ENCODE measurements at regions not wholly inside any gene's neighbourhood (a gene's known extent, or its start where the extent isn't known, plus 50 kb on each side); places are given as distances from the start of the nearest gene placed in this dataset.
A peak's percentile ranks its signal among the peaks of the same experiment; 100 is the strongest.

DNA sequence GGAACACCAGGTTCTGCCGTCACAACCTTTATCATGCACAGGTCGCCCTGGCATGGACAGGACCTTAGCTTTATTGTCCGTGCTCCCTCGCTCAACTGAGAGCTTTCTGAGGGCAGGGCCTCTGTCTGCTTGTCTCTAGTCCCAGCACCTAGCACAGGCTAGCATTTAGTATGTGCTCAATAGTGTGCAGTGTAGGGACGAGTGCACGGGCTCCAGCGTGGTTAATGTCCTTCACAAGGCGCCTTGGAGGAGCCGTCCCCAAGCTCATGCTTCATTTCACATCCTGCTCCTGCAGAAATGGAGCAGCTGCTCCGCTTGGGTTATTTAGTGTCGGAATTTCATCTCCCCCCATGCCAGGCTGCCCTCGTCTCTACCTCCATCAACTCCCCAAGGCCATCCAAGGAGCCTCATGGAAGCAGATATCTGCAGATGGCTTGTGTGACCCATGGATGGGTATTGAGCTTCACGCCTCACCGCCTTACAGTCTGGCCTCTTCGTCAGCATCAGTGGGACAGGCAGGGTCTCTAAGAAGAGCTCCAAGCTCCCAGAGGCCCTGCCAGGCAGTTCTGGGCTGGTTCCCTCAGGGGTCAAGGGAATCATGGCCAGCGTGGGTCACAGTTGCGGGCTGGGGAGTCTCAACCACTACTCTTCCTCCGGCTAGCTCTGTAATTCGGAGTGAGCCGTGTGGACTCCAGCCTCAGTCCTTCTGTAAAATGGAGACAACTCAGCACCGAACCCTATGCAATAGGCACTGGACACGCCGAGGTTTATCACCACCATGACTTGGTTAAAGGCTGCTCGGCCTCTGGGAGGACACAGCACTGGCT lies 60.8 kb upstream of the APCDD1L start:
- Histone ChIP-seq H3K4me3 (ENCODE audit: low read depth, low read length) (no peak overlapping the region), H3K9me3 (ENCODE audit: control insufficient read depth, insufficient read depth, low read depth, low read length) (no peaks in the 10 kb centered on the region), H3K4me1 (ENCODE audit: control insufficient read depth, insufficient read depth, low read length) (peaks cover 2% of the 10 kb centered on the region; the same call in 1 of the 2 replicates), H3K36me3 (ENCODE audit: control insufficient read depth in 2 of 2, insufficient read depth in 1 of 2, low read length in 2 of 2) (no peaks in the 10 kb centered on the region), H3K27ac (ENCODE audit: extremely low read depth, low read depth, low read length) (no peak overlapping the region)
- ChIA-PET CTCF (interaction anchor here (0.7 kb wide), 2 partner anchors 171 to 1023 kb away, joined by 3 to 4 read pairs; no protein-coding TSS in a partner anchor), POLR2A (interaction anchor here (0.7 kb wide), 1 partner anchor 75 kb away, joined by 8 read pairs; the partner anchor contains the start of gene STX16)
- no peak for TF ChIP-seq YY2 (tag by site-specific recombination; IDR thresholded peaks at IDR 0.05)
- no peak for TF ChIP-seq ZNF157 (tag by site-specific recombination; IDR thresholded peaks at IDR 0.05)
- TF ChIP-seq, protein P1, sequence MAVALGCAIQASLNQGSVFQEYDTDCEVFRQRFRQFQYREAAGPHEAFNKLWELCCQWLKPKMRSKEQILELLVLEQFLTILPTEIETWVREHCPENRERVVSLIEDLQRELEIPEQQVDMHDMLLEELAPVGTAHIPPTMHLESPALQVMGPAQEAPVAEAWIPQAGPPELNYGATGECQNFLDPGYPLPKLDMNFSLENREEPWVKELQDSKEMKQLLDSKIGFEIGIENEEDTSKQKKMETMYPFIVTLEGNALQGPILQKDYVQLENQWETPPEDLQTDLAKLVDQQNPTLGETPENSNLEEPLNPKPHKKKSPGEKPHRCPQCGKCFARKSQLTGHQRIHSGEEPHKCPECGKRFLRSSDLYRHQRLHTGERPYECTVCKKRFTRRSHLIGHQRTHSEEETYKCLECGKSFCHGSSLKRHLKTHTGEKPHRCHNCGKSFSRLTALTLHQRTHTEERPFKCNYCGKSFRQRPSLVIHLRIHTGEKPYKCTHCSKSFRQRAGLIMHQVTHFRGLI (tag by site-specific recombination; IDR thresholded peaks at IDR 0.05), result no peak
- no peak for TF ChIP-seq ZNF473 (tag by site-specific recombination; IDR thresholded peaks at IDR 0.05)
- no peak for TF ChIP-seq ZNF549 (tag by site-specific recombination; IDR thresholded peaks at IDR 0.05)
- no peak for TF ChIP-seq ZSCAN18 (tag by site-specific recombination; IDR thresholded peaks at IDR 0.05)
- no peak for TF ChIP-seq ZNF48 (tag by site-specific recombination; IDR thresholded peaks at IDR 0.05)
- TF ChIP-seq ZNF16 (tag by site-specific recombination; IDR thresholded peaks at IDR 0.05; ENCODE audit: low read depth), result no peak

- Histone ChIP-seq H3K4me1 (ENCODE audit: control insufficient read depth, insufficient read depth, low read length) (peaks cover 2% of the 10 kb centered on the region; the same call in 1 of the 2 replicates), H3K4me3 (ENCODE audit: low read depth, low read length) (no peak overlapping the region), H3K9me3 (ENCODE audit: control insufficient read depth, insufficient read depth, low read depth, low read length) (no peaks in the 10 kb centered on the region), H3K27ac (ENCODE audit: extremely low read depth, low read depth, low read length) (no peak overlapping the region), H3K36me3 (ENCODE audit: control insufficient read depth in 2 of 2, insufficient read depth in 1 of 2, low read length in 2 of 2) (no peaks in the 10 kb centered on the region)
- POLR2A ChIA-PET, result no interaction called here
- TF ChIP-seq ZNF747 (tag by site-specific recombination; IDR thresholded peaks at IDR 0.05) (no peak), ZNF350 (tag by site-specific recombination; IDR thresholded peaks at IDR 0.05) (no peak), ZFP41 (tag by site-specific recombination; IDR thresholded peaks at IDR 0.05; ENCODE audit: borderline replicate concordance) (no peak), ZNF155 (tag by site-specific recombination; IDR thresholded peaks at IDR 0.05) (no peak), ZNF404 (tag by site-specific recombination; IDR thresholded peaks at IDR 0.05) (no peak), EGR2 (tag by site-specific recombination; IDR thresholded peaks at IDR 0.05; ENCODE audit: low read depth) (peak; percentile 98), ELK4 (IDR thresholded peaks at IDR 0.05; ENCODE audit: borderline replicate concordance, low read depth, low read length) (no peak), ZFHX2 (tag by site-specific recombination; conservative IDR thresholded peaks at IDR 0.05) (peak; percentile 79), ZNF335 (tag by site-specific recombination; conservative IDR thresholded peaks at IDR 0.05) (no peak), ZNF366 (tag by site-specific recombination; conservative IDR thresholded peaks at IDR 0.05) (peak; percentile 87), CTCF (tag by site-specific recombination; IDR thresholded peaks at IDR 0.05) (no peak), ZNF501 (tag by site-specific recombination; IDR thresholded peaks at IDR 0.05) (no peak), ZNF701 (tag by site-specific recombination; IDR thresholded peaks at IDR 0.05) (no peak)
- TF ChIP-seq, protein P2, sequence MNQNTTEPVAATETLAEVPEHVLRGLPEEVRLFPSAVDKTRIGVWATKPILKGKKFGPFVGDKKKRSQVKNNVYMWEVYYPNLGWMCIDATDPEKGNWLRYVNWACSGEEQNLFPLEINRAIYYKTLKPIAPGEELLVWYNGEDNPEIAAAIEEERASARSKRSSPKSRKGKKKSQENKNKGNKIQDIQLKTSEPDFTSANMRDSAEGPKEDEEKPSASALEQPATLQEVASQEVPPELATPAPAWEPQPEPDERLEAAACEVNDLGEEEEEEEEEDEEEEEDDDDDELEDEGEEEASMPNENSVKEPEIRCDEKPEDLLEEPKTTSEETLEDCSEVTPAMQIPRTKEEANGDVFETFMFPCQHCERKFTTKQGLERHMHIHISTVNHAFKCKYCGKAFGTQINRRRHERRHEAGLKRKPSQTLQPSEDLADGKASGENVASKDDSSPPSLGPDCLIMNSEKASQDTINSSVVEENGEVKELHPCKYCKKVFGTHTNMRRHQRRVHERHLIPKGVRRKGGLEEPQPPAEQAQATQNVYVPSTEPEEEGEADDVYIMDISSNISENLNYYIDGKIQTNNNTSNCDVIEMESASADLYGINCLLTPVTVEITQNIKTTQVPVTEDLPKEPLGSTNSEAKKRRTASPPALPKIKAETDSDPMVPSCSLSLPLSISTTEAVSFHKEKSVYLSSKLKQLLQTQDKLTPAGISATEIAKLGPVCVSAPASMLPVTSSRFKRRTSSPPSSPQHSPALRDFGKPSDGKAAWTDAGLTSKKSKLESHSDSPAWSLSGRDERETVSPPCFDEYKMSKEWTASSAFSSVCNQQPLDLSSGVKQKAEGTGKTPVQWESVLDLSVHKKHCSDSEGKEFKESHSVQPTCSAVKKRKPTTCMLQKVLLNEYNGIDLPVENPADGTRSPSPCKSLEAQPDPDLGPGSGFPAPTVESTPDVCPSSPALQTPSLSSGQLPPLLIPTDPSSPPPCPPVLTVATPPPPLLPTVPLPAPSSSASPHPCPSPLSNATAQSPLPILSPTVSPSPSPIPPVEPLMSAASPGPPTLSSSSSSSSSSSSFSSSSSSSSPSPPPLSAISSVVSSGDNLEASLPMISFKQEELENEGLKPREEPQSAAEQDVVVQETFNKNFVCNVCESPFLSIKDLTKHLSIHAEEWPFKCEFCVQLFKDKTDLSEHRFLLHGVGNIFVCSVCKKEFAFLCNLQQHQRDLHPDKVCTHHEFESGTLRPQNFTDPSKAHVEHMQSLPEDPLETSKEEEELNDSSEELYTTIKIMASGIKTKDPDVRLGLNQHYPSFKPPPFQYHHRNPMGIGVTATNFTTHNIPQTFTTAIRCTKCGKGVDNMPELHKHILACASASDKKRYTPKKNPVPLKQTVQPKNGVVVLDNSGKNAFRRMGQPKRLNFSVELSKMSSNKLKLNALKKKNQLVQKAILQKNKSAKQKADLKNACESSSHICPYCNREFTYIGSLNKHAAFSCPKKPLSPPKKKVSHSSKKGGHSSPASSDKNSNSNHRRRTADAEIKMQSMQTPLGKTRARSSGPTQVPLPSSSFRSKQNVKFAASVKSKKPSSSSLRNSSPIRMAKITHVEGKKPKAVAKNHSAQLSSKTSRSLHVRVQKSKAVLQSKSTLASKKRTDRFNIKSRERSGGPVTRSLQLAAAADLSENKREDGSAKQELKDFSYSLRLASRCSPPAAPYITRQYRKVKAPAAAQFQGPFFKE (tag by site-specific recombination; IDR thresholded peaks at IDR 0.05; ENCODE audit: borderline replicate concordance), result no peak
- CTCF ChIA-PET, result no interaction called here
Measured at GRCh38 chr20:58574469-58574868, 59.3 kb upstream of the APCDD1L start.

Measured in HEK293 (cell line).